Amniotic epithelial cell (primary cell): ENCODE measurements at regions not wholly inside any gene's neighbourhood (a gene's known extent, or its start where the extent isn't known, plus 50 kb on each side); places are given as distances from the start of the nearest gene placed in this dataset.

Source experiments
- DNase-seq: peaks from one replicate; pipeline ENCODE4 v3.0.0-alpha.2; 2010; ENCODE audit warnings: low read depth

GRCh38 chr1:209268479-209268878 lies 315.0 kb upstream of the CAMK1G start:
- no peak for DNase-seq

- no peak for DNase-seq
Measured at GRCh38 chr1:209276321-209276720, 307.2 kb upstream of the CAMK1G start.

- DNase-seq, result no peak
Measured at GRCh38 chr1:209277662-209278061, 305.9 kb upstream of the CAMK1G start.

GRCh38 chr1:209291715-209292114 lies 291.8 kb upstream of the CAMK1G start:
- peak; percentile 88 for DNase-seq

- no peak for DNase-seq
Measured at GRCh38 chr1:209302779-209303568, 280.5 kb upstream of the CAMK1G start.

GRCh38 chr1:209304166-209304565 lies 279.3 kb upstream of the CAMK1G start:
- no peak for DNase-seq

- no peak for DNase-seq
Measured at GRCh38 chr1:209305221-209305954, 278.1 kb upstream of the CAMK1G start.

GRCh38 chr1:209307846-209308245 lies 275.7 kb upstream of the CAMK1G start:
- no peak for DNase-seq

GRCh38 chr1:209309198-209309597 lies 274.3 kb upstream of the CAMK1G start:
- no peak for DNase-seq

GRCh38 chr1:209311770-209312169 lies 271.7 kb upstream of the CAMK1G start:
- no peak for DNase-seq

GRCh38 chr1:209316929-209317328 lies 266.6 kb upstream of the CAMK1G start:
- no peak for DNase-seq

- no peak for DNase-seq
Measured at GRCh38 chr1:209318181-209319056, 265.1 kb upstream of the CAMK1G start.

GRCh38 chr1:209319057-209319432 lies 264.5 kb upstream of the CAMK1G start:
- DNase-seq, result no peak

- DNase-seq, result no peak
Measured at GRCh38 chr1:209319549-209319948, 264.0 kb upstream of the CAMK1G start.

GRCh38 chr1:209323743-209324142 lies 259.8 kb upstream of the CAMK1G start:
- peak; percentile 14 for DNase-seq

- DNase-seq, result no peak
Measured at GRCh38 chr1:209324901-209325871, 258.3 kb upstream of the CAMK1G start.

- no peak for DNase-seq
Measured at GRCh38 chr1:209326076-209326475, 257.4 kb upstream of the CAMK1G start.

GRCh38 chr1:209326831-209327230 lies 256.7 kb upstream of the CAMK1G start:
- no peak for DNase-seq

- no peak for DNase-seq
Measured at GRCh38 chr1:209328196-209328595, 255.3 kb upstream of the CAMK1G start.

- DNase-seq, result no peak
Measured at GRCh38 chr1:209335178-209335577, 248.3 kb upstream of the CAMK1G start.

GRCh38 chr1:209341146-209341545 lies 242.4 kb upstream of the CAMK1G start:
- DNase-seq, result no peak
